MM.1S (cell line): ENCODE measurements at regions not wholly inside any gene's neighbourhood (a gene's known extent, or its start where the extent isn't known, plus 50 kb on each side); places are given as distances from the start of the nearest gene placed in this dataset.

Experiments used
- DNase-seq: peaks from one replicate; pipeline ENCODE4 v3.0.0-alpha.2; 2015
- H2AFZ ChIP-seq: fragments of 300-600 bp; sonication (generic); 2 replicates; pipeline ENCODE4 v1.6.0; 2016; ENCODE audit warnings: antibody characterized with exemption, low read length
- H3F3A ChIP-seq: fragments of 300-600 bp; sonication (generic); 2 replicates; pipeline ENCODE4 v1.6.1; 2016; ENCODE audit warnings: mild to moderate bottlenecking, antibody characterized with exemption, low read length, moderate library complexity, mixed read lengths; ENCODE audit not compliant: insufficient read depth
- H3K27ac ChIP-seq: fragments of 300-600 bp; sonication (generic); 2 replicates; pipeline ENCODE4 v1.5.1; 2016; ENCODE audit warnings: mild to moderate bottlenecking, low read length
- H3K27me3 ChIP-seq: fragments of 300-600 bp; sonication (generic); replicated peaks from 2 replicates; pipeline ENCODE4 v1.6.0; 2016; ENCODE audit warnings: low read length; ENCODE audit not compliant: insufficient read depth
- H3K36me3 ChIP-seq: fragments of 300-600 bp; sonication (generic); replicated peaks from 2 replicates; pipeline ENCODE4 v1.6.1; 2016; ENCODE audit warnings: mild to moderate bottlenecking, low read length, mixed read lengths; ENCODE audit not compliant: insufficient read depth
- H3K4me1 ChIP-seq: fragments of 300-600 bp; sonication (generic); 2 replicates; pipeline ENCODE4 v1.6.1; 2016; ENCODE audit warnings: low read length, mixed read lengths
- H3K4me2 ChIP-seq: fragments of 300-600 bp; sonication (generic); 2 replicates; pipeline ENCODE4 v1.6.0; 2016; ENCODE audit warnings: low read depth, low read length
- H3K4me3 ChIP-seq: fragments of 300-600 bp; sonication (generic); 2 replicates; pipeline ENCODE4 v1.5.1; 2016; ENCODE audit warnings: low read length, mixed read lengths
- H3K79me2 ChIP-seq: fragments of 300-600 bp; sonication (generic); 2 replicates; pipeline ENCODE4 v1.6.1; 2016; ENCODE audit warnings: mixed run types, low read length, mixed read lengths
- H3K9ac ChIP-seq: fragments of 300-600 bp; sonication (generic); 2 replicates; pipeline ENCODE4 v1.6.1; 2016; ENCODE audit warnings: low read length, mixed read lengths
- H3K9me2 ChIP-seq: fragments of 300-600 bp; sonication (generic); replicated peaks from 2 replicates; pipeline ENCODE4 v1.6.1; 2016; ENCODE audit warnings: mild to moderate bottlenecking, low read length, mixed read lengths; ENCODE audit not compliant: insufficient read depth
- H3K9me3 ChIP-seq: fragments of 300-600 bp; sonication (generic); replicated peaks from 2 replicates; pipeline ENCODE4 v1.6.1; 2016; ENCODE audit warnings: mild to moderate bottlenecking, low read length, mixed read lengths; ENCODE audit not compliant: insufficient read depth
- H4K20me1 ChIP-seq: fragments of 300-600 bp; sonication (generic); 2 replicates; pipeline ENCODE4 v1.6.1; 2016; ENCODE audit warnings: mild to moderate bottlenecking, low read length, moderate library complexity, mixed read lengths; ENCODE audit not compliant: insufficient read depth
- EZH2 ChIP-seq: fragments of 300-600 bp; sonication (generic); optimal IDR thresholded peaks from 2 replicates; pipeline ENCODE3; 2017; ENCODE audit warnings: low read depth, mild to moderate bottlenecking, antibody characterized with exemption, low read length, mixed read lengths
- EZH2phosphoT487 ChIP-seq: fragments of 300-600 bp; sonication (generic); IDR thresholded peaks from 2 replicates; pipeline ENCODE4 v1.6.1; 2018; ENCODE audit warnings: antibody characterized with exemption, low read length
- TF ChIP-seq, protein P1 (sequence below): fragments of 300-600 bp; sonication (generic); IDR thresholded peaks from 2 replicates; pipeline ENCODE4 v1.5.1; 2016; ENCODE audit warnings: antibody characterized with exemption, low read length, mixed read lengths

DNA sequence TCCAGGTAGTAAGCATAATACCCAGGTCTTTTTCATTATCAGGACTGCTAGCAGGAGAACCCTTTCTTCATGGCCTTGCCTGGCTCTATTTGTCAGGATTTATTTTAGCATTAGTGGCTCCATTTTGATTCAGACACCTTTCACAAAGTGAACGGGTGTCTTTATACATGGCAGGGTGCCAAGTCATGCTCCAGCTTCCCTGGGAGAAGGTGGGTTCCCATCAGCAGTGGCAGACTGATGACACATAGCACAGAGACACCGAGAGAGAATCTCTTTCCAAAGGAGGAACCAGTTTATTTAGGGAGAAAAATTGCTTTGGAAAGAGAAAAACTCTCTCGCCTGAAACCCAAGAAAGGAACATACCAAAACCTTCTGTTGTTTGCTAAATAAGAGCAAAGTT, 135.3 kb upstream of the TMTC4 start:
- H3F3A ChIP-seq: no peaks in the 10 kb centered on the region
- no peak overlapping the region for H3K27ac ChIP-seq
- no peaks in the 10 kb centered on the region for H3K36me3 ChIP-seq
- H3K27me3 ChIP-seq: no peaks in the 10 kb centered on the region
- no peaks in the 10 kb centered on the region for H3K4me1 ChIP-seq
- no peak overlapping the region for H3K4me3 ChIP-seq
- TF ChIP-seq EZH2 (no peak), EZH2phosphoT487 (no peak)
- TF ChIP-seq, protein P1, sequence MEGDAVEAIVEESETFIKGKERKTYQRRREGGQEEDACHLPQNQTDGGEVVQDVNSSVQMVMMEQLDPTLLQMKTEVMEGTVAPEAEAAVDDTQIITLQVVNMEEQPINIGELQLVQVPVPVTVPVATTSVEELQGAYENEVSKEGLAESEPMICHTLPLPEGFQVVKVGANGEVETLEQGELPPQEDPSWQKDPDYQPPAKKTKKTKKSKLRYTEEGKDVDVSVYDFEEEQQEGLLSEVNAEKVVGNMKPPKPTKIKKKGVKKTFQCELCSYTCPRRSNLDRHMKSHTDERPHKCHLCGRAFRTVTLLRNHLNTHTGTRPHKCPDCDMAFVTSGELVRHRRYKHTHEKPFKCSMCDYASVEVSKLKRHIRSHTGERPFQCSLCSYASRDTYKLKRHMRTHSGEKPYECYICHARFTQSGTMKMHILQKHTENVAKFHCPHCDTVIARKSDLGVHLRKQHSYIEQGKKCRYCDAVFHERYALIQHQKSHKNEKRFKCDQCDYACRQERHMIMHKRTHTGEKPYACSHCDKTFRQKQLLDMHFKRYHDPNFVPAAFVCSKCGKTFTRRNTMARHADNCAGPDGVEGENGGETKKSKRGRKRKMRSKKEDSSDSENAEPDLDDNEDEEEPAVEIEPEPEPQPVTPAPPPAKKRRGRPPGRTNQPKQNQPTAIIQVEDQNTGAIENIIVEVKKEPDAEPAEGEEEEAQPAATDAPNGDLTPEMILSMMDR: no peak
- H3K4me2 ChIP-seq: no peak overlapping the region
- H3K79me2 ChIP-seq: no peaks in the 10 kb centered on the region
- H3K9me2 ChIP-seq: no peaks in the 10 kb centered on the region
- no peak for DNase-seq
- no peak overlapping the region for H2AFZ ChIP-seq
- no peaks in the 10 kb centered on the region for H4K20me1 ChIP-seq
- H3K9ac ChIP-seq: no peak overlapping the region
- no peaks in the 10 kb centered on the region for H3K9me3 ChIP-seq

DNA sequence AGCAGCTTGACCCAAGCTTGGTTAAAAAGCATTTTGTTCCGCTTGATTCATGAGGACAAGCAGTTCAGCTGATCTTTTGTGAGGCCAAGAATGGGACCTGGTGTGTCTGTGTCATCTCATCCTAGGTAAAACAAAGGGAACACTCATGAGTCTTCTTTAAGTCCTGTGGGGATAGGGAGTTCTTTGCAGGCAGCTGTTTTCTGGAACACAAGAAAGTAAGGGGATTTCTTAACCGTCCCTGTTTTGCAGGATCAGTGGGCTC, 134.5 kb upstream of the TMTC4 start:
- H3K4me1 ChIP-seq: no peaks in the 10 kb centered on the region
- H2AFZ ChIP-seq: no peak overlapping the region
- H3K27ac ChIP-seq: no peak overlapping the region
- H3K9me3 ChIP-seq: no peaks in the 10 kb centered on the region
- no peaks in the 10 kb centered on the region for H3K79me2 ChIP-seq
- no peaks in the 10 kb centered on the region for H3K36me3 ChIP-seq
- no peak for TF ChIP-seq EZH2phosphoT487
- TF ChIP-seq, protein P1: no peak
- no peak for TF ChIP-seq EZH2
- no peaks in the 10 kb centered on the region for H4K20me1 ChIP-seq
- no peaks in the 10 kb centered on the region for H3K27me3 ChIP-seq
- no peaks in the 10 kb centered on the region for H3K9me2 ChIP-seq
- H3K4me2 ChIP-seq: no peak overlapping the region
- no peak overlapping the region for H3K4me3 ChIP-seq
- no peak for DNase-seq
- no peak overlapping the region for H3K9ac ChIP-seq
- H3F3A ChIP-seq: no peaks in the 10 kb centered on the region

DNA sequence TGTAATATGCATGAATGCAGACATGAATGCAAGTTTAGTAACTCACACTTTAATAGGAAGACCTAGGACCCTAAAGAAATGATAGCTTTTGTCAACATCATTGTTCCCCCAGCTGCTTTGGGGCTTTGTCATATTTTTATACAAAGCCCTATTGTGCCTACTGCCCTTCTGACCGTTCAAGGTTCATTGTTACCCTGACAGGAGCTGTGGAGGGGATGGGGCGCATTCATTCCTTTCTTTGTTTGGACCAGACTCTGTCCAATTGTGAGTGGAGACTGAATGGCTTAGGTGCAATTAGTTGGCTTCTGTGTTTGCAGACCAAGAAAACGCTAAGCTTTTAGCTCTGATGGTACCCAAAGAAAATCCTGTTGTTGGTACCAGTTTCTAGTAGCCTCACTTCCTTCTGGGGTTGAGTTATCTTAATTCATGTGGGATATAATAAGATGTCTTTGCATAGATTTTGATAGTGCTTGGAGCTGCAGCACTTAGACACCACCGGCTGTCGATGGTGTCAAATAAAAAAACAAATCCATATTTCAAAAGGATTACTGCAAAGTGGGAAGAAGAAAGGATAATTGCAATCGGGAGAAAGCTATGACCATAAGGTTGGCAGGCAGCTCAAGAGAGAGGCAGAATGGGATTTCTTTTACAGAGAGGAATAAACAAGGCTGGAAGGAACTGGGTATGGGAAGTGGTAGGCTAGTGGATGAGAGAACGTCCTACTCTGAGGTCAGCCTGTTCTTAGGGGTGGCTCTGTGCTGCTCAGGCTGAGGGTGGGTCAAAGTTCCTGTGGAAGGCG, 133.9 kb upstream of the TMTC4 start:
- Histone ChIP-seq H3K9ac (no peak overlapping the region), H3F3A (no peaks in the 10 kb centered on the region), H2AFZ (no peak overlapping the region), H3K79me2 (no peaks in the 10 kb centered on the region), H3K27me3 (no peaks in the 10 kb centered on the region), H3K4me3 (no peak overlapping the region), H3K27ac (no peak overlapping the region), H3K9me3 (no peaks in the 10 kb centered on the region), H3K36me3 (no peaks in the 10 kb centered on the region), H3K4me2 (no peak overlapping the region), H3K4me1 (no peaks in the 10 kb centered on the region), H4K20me1 (no peaks in the 10 kb centered on the region), H3K9me2 (no peaks in the 10 kb centered on the region)
- DNase-seq: no peak
- TF ChIP-seq EZH2phosphoT487 (no peak), EZH2 (no peak)
- TF ChIP-seq, protein P1: no peak
